GM06990 (cell line): ENCODE measurements at regions not wholly inside any gene's neighbourhood (a gene's known extent, or its start where the extent isn't known, plus 50 kb on each side); places are given as distances from the start of the nearest gene placed in this dataset.

Experiments used
- DNase-seq: peaks from one replicate; pipeline ENCODE4 v3.0.0-alpha.2; 2011; ENCODE audit not compliant: insufficient read length; ENCODE audit errors: extremely low read depth
- H3K27me3 ChIP-seq: replicated peaks from 2 replicates; pipeline ENCODE4 v1.6.0; 2011; ENCODE audit warnings: low read length; ENCODE audit not compliant: control insufficient read depth, insufficient read depth
- H3K36me3 ChIP-seq: 2 replicates; pipeline ENCODE4 v1.5.1; 2011; ENCODE audit warnings: low read length; ENCODE audit not compliant: control insufficient read depth, insufficient read depth
- H3K4me3 ChIP-seq: replicated peaks from 2 replicates; pipeline ENCODE4 v1.5.1; 2011; ENCODE audit warnings: low read depth, mild to moderate bottlenecking, control low read depth, low read length
- TF ChIP-seq, protein P1 (sequence below): IDR thresholded peaks from 2 replicates; pipeline ENCODE4 v1.5.1; 2011; ENCODE audit warnings: low read length, control low read depth, mild to moderate bottlenecking, inconsistent platforms; ENCODE audit not compliant: insufficient read depth, poor library complexity, severe bottlenecking

DNA sequence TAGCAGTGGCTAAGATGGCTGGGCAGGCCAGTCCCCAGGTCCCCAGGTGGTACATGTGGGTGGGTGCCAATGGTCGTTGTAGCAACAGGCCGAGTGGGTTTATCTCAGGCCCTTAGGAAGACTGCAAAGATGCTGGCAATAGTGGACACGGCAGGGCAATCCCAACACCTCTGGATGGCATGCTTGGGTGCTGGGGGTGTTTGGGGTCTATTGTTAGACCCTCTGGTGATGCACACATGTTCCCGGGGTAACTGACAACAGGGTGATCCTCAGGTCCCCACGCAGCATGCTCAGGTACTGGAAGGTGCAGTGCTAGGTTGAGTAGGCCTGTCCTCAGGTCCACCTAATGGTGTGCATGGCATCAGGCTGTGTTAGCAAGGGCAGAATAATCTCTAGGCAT, 267.5 kb downstream of the ANKRD50 start:
- DNase-seq = no peak
- TF ChIP-seq, protein P1, sequence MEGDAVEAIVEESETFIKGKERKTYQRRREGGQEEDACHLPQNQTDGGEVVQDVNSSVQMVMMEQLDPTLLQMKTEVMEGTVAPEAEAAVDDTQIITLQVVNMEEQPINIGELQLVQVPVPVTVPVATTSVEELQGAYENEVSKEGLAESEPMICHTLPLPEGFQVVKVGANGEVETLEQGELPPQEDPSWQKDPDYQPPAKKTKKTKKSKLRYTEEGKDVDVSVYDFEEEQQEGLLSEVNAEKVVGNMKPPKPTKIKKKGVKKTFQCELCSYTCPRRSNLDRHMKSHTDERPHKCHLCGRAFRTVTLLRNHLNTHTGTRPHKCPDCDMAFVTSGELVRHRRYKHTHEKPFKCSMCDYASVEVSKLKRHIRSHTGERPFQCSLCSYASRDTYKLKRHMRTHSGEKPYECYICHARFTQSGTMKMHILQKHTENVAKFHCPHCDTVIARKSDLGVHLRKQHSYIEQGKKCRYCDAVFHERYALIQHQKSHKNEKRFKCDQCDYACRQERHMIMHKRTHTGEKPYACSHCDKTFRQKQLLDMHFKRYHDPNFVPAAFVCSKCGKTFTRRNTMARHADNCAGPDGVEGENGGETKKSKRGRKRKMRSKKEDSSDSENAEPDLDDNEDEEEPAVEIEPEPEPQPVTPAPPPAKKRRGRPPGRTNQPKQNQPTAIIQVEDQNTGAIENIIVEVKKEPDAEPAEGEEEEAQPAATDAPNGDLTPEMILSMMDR = no peak
- H3K4me3 ChIP-seq = no peak overlapping the region
- H3K36me3 ChIP-seq = no peaks in the 10 kb centered on the region
- no peaks in the 10 kb centered on the region for H3K27me3 ChIP-seq

DNA sequence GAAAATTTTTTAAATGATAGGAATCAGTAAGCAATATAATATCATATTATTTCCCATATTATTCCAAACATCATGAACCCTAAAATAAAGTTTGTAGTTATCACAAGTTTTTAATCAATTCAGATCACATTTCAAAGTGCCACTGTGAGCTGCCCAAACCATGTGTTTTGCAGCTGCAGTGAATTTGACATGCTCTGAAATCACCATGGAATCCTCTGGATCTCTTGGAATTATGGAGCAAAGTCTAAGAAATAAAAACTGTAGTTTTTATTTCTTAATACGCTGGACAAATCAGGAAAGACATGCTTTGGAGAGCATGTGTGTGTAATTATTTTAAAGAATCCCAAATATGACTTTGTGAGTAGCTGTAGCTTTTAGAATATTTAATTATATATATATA, 262.7 kb downstream of the ANKRD50 start:
- no peak for DNase-seq
- H3K27me3 ChIP-seq = no peaks in the 10 kb centered on the region
- no peaks in the 10 kb centered on the region for H3K36me3 ChIP-seq
- H3K4me3 ChIP-seq = no peak overlapping the region
- TF ChIP-seq, protein P1 = no peak

DNA sequence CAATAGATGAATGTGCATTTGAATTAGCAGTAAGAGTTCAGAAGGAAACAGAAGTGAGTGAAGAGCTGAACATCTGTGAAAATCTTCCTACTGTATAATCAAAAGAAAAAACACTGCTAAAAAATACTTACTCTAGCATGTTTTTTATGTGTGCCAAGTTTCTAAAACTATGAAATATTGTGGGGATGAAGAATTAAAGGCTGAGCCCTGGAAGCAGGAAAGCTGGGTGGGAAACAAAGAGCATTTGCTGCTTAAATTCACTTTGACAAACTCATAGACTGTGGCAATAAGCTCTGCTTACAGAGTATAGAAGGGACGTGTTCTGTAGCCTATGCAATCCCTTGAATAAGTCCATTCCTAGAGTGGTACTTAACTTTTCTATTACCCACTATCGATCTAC, 261.7 kb downstream of the ANKRD50 start:
- DNase-seq = no peak
- Histone ChIP-seq H3K36me3 (no peaks in the 10 kb centered on the region), H3K27me3 (no peaks in the 10 kb centered on the region), H3K4me3 (no peak overlapping the region)
- TF ChIP-seq, protein P1 = no peak

DNA sequence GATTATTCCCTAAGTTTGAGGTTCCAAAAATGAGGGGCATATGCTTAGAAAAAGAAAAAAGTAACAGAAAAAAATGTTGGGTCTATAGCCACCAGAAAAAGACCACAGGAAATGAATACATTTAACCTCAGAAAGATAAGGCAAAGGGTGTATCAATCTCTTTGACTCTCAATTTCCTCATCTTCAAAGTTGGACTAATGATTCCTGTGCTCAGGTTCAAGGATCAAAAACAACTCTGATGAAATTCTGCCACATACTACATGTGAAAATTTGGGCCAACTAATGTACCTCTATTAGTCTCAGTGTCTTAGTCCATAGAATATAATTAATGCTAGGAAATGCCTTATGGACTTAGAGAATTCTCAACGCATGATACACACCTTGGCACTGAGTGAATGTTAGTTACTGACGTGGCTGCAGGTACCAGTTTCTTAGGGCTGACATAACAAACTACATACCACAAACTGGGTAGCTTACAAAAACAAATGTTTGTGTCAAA, 257.7 kb downstream of the ANKRD50 start:
- H3K27me3 ChIP-seq = no peaks in the 10 kb centered on the region
- H3K4me3 ChIP-seq = no peak overlapping the region
- H3K36me3 ChIP-seq = no peaks in the 10 kb centered on the region
- no peak for DNase-seq
- TF ChIP-seq, protein P1 = no peak

DNA sequence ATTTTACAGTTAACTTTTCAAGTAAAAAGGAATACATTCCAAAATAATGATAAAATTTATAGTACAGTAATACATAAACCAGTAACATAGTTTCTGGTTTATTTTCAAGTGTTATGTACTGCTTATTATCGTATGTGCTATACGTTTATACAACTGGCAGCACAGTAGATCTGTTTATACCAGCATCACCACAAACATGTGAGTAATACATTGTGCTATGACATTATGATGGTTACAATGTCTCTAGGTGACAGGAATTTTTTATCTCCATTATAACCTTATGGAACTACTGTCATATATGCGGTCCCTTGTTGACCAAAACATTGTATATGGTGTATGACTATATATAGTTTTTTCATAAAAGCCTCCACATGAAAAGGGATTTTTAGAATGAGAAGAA, 256.9 kb downstream of the ANKRD50 start:
- no peaks in the 10 kb centered on the region for H3K36me3 ChIP-seq
- H3K27me3 ChIP-seq = no peaks in the 10 kb centered on the region
- H3K4me3 ChIP-seq = no peak overlapping the region
- DNase-seq = no peak
- TF ChIP-seq, protein P1 = no peak
